ENCODE measurements at regions not wholly inside any gene's neighbourhood (a gene's known extent, or its start where the extent isn't known, plus 50 kb on each side); places are given as distances from the start of the nearest gene placed in this dataset.

DNA sequence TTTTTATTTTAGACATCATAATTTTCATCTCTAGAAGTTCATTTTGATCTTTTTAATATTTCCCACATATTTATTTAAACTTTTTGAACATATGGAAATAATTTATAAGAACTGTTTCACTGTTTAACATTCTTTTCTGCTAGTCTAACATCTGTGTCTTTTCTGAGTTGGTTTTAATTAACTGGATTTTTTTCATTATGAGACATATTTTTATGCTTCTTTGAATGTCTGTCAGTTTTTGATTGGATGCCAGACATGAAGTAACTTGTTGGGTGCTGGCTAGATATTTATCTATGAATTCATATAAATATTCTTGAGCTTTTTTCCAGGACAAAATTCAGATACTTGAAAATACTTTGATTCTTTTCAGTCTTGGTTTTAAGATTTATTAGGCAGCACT, 317.8 kb upstream of the NCAM1 start:
- intact Hi-C loops (cut with DNase I): no loop called here
- no peak for ATAC-seq

DNA sequence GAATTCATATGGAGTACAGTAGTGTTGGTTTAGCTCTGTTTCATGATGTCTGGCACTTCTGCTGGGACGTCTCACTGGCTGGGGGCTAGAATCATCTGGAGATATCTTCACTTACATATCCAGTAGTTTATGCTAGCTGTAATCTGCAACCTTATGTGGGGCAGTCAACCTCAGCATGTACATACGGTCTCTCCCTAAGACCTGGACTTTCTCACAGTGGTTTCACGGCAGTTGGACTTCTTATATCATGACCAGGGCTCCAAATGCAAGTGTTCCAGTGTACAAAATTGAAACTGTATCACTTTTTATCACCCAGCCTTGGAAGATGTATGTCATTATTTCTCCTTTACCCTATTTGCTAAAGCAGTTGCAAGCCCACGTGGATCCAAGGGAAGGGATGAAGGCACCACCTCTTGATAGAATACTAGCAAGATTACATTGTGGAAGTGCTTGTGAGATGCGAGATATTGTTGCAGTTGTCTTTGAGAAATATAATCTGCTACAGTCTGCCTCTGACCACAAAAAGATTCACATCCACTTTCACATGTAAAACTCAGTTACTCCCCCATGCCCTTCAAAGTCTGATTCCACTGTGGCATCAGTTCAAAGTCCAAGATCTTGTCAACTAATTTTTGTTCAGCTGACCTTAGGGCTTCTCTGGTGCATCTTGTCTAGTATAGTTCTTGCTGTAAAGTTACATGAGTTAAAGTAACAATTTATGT, 316.6 kb upstream of the NCAM1 start:
- intact Hi-C loops (cut with DNase I): no loop called here

More for the DNA sequence above, 317.8 kb upstream of the NCAM1 start:
- no peak overlapping the region for H3K27ac ChIP-seq
- H3K4me1 ChIP-seq: no peaks in the 10 kb centered on the region
- H3K4me3 ChIP-seq: no peak overlapping the region
- H3K9me3 ChIP-seq: peaks cover 13% of the 10 kb centered on the region
- TF ChIP-seq, protein P1, sequence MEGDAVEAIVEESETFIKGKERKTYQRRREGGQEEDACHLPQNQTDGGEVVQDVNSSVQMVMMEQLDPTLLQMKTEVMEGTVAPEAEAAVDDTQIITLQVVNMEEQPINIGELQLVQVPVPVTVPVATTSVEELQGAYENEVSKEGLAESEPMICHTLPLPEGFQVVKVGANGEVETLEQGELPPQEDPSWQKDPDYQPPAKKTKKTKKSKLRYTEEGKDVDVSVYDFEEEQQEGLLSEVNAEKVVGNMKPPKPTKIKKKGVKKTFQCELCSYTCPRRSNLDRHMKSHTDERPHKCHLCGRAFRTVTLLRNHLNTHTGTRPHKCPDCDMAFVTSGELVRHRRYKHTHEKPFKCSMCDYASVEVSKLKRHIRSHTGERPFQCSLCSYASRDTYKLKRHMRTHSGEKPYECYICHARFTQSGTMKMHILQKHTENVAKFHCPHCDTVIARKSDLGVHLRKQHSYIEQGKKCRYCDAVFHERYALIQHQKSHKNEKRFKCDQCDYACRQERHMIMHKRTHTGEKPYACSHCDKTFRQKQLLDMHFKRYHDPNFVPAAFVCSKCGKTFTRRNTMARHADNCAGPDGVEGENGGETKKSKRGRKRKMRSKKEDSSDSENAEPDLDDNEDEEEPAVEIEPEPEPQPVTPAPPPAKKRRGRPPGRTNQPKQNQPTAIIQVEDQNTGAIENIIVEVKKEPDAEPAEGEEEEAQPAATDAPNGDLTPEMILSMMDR (IDR thresholded peaks at IDR 0.05): no peak
- H3K27me3 ChIP-seq (ENCODE audit: low read depth): no peaks in the 10 kb centered on the region
- H3K36me3 ChIP-seq: no peaks in the 10 kb centered on the region
- DNase-seq: no peak

DNA sequence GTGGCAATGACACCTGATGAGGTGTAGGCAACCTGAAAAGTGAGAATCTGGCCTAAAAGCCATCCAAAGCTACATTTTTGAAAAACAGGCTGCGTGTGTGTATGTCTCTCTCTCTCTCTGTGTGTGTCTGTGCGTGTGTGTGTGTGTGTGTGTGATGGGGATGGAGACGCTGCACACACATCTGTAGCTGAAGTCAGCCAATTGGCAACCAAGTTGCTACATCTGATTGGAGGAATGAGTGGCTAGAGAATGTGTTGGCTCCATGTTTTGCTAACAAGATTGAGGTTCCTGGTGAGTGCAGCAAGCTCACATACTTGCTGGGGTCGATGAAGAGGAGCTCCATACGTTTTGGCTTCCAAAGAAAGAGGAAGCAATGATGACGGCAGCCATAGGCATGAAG, 311.4 kb upstream of the NCAM1 start:
- no peaks in the 10 kb centered on the region for H3K4me1 ChIP-seq
- intact Hi-C loops (cut with DNase I): no loop called here
- no peaks in the 10 kb centered on the region for H3K9me3 ChIP-seq
- DNase-seq (no peak), ATAC-seq (no peak)
- no peak overlapping the region for H3K4me3 ChIP-seq
- H3K27me3 ChIP-seq (ENCODE audit: low read depth): no peaks in the 10 kb centered on the region
- no peaks in the 10 kb centered on the region for H3K36me3 ChIP-seq
- no peak overlapping the region for H3K27ac ChIP-seq
- TF ChIP-seq, protein P1 (IDR thresholded peaks at IDR 0.05): no peak

More for the DNA sequence above, 316.6 kb upstream of the NCAM1 start:
- DNase-seq (no peak), ATAC-seq (no peak)
- no peaks in the 10 kb centered on the region for H3K27me3 ChIP-seq (ENCODE audit: low read depth)
- H3K36me3 ChIP-seq: no peaks in the 10 kb centered on the region
- TF ChIP-seq, protein P1 (IDR thresholded peaks at IDR 0.05): no peak
- no peak overlapping the region for H3K4me3 ChIP-seq
- H3K4me1 ChIP-seq: no peaks in the 10 kb centered on the region
- no peak overlapping the region for H3K27ac ChIP-seq
- H3K9me3 ChIP-seq: peaks cover 9% of the 10 kb centered on the region

DNA sequence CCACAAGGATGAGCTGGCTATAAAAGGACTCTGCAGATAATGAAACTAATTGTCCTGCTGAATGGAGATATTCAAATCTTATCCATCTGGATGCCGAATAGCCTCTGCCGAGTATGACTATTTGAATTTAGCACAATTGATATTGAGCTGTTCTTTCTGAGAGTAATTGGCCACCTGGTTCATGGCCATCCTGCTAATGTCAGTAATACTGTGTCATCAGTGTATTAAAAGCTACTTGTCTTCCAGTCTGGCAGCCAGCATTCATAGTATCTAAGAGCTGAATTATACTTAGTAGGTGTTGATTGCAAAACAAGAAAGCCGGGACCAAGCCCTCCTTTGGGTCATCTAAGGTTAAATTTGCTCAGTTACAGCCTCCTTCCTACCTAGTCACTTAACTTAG, 310.7 kb upstream of the NCAM1 start:
- H3K27ac ChIP-seq: no peak overlapping the region
- H3K36me3 ChIP-seq: no peaks in the 10 kb centered on the region
- DNase-seq (no peak), ATAC-seq (no peak)
- intact Hi-C loops (cut with DNase I): no loop called here
- no peaks in the 10 kb centered on the region for H3K4me1 ChIP-seq
- H3K9me3 ChIP-seq: no peaks in the 10 kb centered on the region
- no peaks in the 10 kb centered on the region for H3K27me3 ChIP-seq (ENCODE audit: low read depth)
- TF ChIP-seq, protein P1 (IDR thresholded peaks at IDR 0.05): no peak
- H3K4me3 ChIP-seq: no peak overlapping the region

DNA sequence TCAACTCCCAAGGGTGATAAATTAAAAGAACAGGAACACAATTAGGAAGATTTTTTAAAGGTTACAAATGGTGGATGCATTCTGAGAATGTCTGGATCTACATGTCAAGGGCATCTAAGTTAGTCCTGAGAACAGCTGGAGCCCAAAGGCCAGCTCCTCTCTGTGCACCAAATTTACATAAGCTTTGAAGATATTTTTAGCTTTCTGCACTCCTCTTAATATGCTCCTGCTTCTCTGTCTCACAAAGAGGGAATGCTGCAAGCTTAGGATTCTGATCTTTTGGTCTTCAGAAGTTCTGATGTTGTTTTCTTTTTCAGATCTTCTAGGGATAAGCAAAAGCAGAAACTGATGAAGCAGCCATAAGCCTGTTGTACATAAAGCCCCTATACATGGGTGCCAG, 309.8 kb upstream of the NCAM1 start:
- Histone ChIP-seq H3K4me3 (no peak overlapping the region), H3K27ac (no peak overlapping the region), H3K36me3 (no peaks in the 10 kb centered on the region), H3K4me1 (no peaks in the 10 kb centered on the region), H3K9me3 (no peaks in the 10 kb centered on the region), H3K27me3 (ENCODE audit: low read depth) (no peaks in the 10 kb centered on the region)
- no peak for ATAC-seq
- TF ChIP-seq, protein P1 (IDR thresholded peaks at IDR 0.05): no peak
- DNase-seq: no peak
- intact Hi-C loops (cut with DNase I): no loop called here

All from lower lobe of right lung (tissue), 2 donors.